ENCODE measurements at regions not wholly inside any gene's neighbourhood (a gene's known extent, or its start where the extent isn't known, plus 50 kb on each side); places are given as distances from the start of the nearest gene placed in this dataset.

GRCh38 chr1:57637155-57637554, 213.3 kb upstream of the DAB1 start (continued):
- TF ChIP-seq, protein P1, sequence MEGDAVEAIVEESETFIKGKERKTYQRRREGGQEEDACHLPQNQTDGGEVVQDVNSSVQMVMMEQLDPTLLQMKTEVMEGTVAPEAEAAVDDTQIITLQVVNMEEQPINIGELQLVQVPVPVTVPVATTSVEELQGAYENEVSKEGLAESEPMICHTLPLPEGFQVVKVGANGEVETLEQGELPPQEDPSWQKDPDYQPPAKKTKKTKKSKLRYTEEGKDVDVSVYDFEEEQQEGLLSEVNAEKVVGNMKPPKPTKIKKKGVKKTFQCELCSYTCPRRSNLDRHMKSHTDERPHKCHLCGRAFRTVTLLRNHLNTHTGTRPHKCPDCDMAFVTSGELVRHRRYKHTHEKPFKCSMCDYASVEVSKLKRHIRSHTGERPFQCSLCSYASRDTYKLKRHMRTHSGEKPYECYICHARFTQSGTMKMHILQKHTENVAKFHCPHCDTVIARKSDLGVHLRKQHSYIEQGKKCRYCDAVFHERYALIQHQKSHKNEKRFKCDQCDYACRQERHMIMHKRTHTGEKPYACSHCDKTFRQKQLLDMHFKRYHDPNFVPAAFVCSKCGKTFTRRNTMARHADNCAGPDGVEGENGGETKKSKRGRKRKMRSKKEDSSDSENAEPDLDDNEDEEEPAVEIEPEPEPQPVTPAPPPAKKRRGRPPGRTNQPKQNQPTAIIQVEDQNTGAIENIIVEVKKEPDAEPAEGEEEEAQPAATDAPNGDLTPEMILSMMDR (IDR thresholded peaks at IDR 0.05 in 2 of 3, conservative IDR thresholded peaks at IDR 0.05 in 1 of 3; ENCODE audit: borderline replicate concordance in 1 of 3, insufficient read depth in 1 of 3, low read depth in 2 of 3, low read length in 2 of 3): no peak
- TF ChIP-seq, protein P2, sequence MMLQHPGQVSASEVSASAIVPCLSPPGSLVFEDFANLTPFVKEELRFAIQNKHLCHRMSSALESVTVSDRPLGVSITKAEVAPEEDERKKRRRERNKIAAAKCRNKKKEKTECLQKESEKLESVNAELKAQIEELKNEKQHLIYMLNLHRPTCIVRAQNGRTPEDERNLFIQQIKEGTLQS (IDR thresholded peaks at IDR 0.05): no peak
- TF ChIP-seq, protein P3, sequence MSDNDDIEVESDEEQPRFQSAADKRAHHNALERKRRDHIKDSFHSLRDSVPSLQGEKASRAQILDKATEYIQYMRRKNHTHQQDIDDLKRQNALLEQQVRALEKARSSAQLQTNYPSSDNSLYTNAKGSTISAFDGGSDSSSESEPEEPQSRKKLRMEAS (IDR thresholded peaks at IDR 0.05): no peak

DNA sequence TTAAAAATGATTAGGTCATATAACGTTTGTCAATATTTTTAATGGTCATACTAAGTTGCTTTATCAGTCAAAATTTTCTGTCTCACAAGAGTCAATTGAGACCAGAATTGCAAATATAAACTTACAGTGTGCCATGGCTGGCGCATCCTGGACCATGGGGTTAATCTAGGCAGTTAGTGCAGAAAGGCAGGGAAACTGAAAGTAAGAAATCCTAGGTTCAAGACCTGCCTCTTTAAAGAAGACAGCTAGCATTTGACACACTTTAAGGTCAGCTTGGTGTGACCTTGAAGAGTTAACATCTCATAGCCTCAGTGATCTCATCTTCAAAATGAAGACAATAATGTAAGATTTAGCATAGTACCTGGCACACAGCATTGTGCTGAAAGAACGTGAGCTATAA, 210.0 kb upstream of the DAB1 start:
- no TSS peak for BruUV-seq (replicated peaks)

More for the DNA sequence above, 210.0 kb upstream of the DAB1 start:
- Histone ChIP-seq H2AFZ (ENCODE audit: low read depth, low read length, poor library complexity, severe bottlenecking) (no peak overlapping the region), H4K20me1 (ENCODE audit: insufficient read depth) (no peaks in the 10 kb centered on the region), H3K36me3 (ENCODE audit: control insufficient read depth in 1 of 2, insufficient read depth in 2 of 2, low read length in 2 of 2) (no peaks in the 10 kb centered on the region), H3K27ac (ENCODE audit: low read depth, low read length) (no peak overlapping the region), H3K9me3 (ENCODE audit: control insufficient read depth in 1 of 2, insufficient read depth in 1 of 2, low read depth in 1 of 2, low read length in 2 of 2) (no peaks in the 10 kb centered on the region), H3K27me3 (ENCODE audit: insufficient read depth, low read length) (no peaks in the 10 kb centered on the region), H3K9ac (ENCODE audit: low read length) (no peak overlapping the region), H3K9me2 (ENCODE audit: insufficient read depth) (no peaks in the 10 kb centered on the region), H3K79me2 (ENCODE audit: insufficient read depth, low read length) (no peaks in the 10 kb centered on the region), H3K4me1 (ENCODE audit: control insufficient read depth in 1 of 2, insufficient read depth in 2 of 2, low read length in 2 of 2) (no peaks in the 10 kb centered on the region), H3K4me3 (replicated peaks in 1 of 2; ENCODE audit: low read depth in 1 of 2, low read length in 2 of 2) (no peak overlapping the region), H3K4me2 (ENCODE audit: low read length) (no peak overlapping the region)
- no peak for TF ChIP-seq ZBTB33 (IDR thresholded peaks at IDR 0.05; ENCODE audit: extremely low read depth, insufficient replicate concordance, low read length)
- DNase-seq (ENCODE audit: low read depth, low spot score) (no peak), ATAC-seq (no peak)
- RAD21 ChIA-PET (ENCODE audit: low non-redundant PET in 1 of 2, low total read pairs in 2 of 2, uncharacterized antibody in 2 of 2, unreplicated experiment in 2 of 2): no interaction called here
- CTCF ChIA-PET: no interaction called here
- POLR2A ChIA-PET: no interaction called here
- intact Hi-C loops (cut with micrococcal nuclease): no loop called here
